SK-N-SH (cell line): ENCODE measurements at regions not wholly inside any gene's neighbourhood (a gene's known extent, or its start where the extent isn't known, plus 50 kb on each side); places are given as distances from the start of the nearest gene placed in this dataset.

ENCODE experiments used
- CTCF ChIA-PET: fragments of 300-600, 350-600 bp; formaldehyde crosslinking; extraction: SDS; loops from one replicate; lab custom pipeline; 2021; lab: Yijun Ruan, JAX
- POLR2A ChIA-PET: fragments of 350-600 bp; sonication (Branson Sonifier 250); formaldehyde crosslinking; extraction: SDS; loops from one replicate; lab custom pipeline; 2020; ENCODE audit warnings: antibody characterized with exemption, inconsistent platforms; lab: Yijun Ruan, JAX
- DNase-seq: peaks from one replicate; pipeline ENCODE4 v3.0.0; 2012
- H2AFZ ChIP-seq: fragments of 200-600 bp; sonication (generic); 2 replicates; pipeline ENCODE4 v1.8.1; 2016; ENCODE audit warnings: antibody characterized with exemption, mild to moderate bottlenecking, low read depth
- H3F3A ChIP-seq: fragments of 200-600 bp; sonication (generic); replicated peaks from 2 replicates; pipeline ENCODE3; 2016; ENCODE audit warnings: antibody characterized with exemption, mild to moderate bottlenecking; ENCODE audit not compliant: insufficient read depth
- H3K27ac ChIP-seq, 2 experiments: fragments of 200-500 bp in 1 of 2; fragments of 200-600 bp in 1 of 2; sonication (Bioruptor generic) in 1 of 2; sonication (generic), shearing (Covaris generic) in 1 of 2; 2 replicates each; pipeline versions ENCODE4 v1.5.1 to v1.6.1; 2014 to 2016; ENCODE audit warnings: low read depth in 2 of 2, inconsistent platforms in 1 of 2, low read length in 1 of 2, mild to moderate bottlenecking in 1 of 2, mixed read lengths in 1 of 2
- H3K27me3 ChIP-seq: fragments of 200-600 bp; sonication (generic), shearing (Covaris generic); 2 replicates; pipeline ENCODE4 v1.6.1; 2016; ENCODE audit warnings: mixed run types; ENCODE audit not compliant: insufficient read depth
- H3K36me3 ChIP-seq, 2 experiments: fragments of 200-500 bp in 1 of 2; fragments of 200-600 bp in 1 of 2; sonication (Bioruptor generic) in 1 of 2; sonication (generic) in 1 of 2; replicated peaks in 1 of 2; 2 replicates each; pipeline versions ENCODE3 to v1.5.1; 2014 to 2016; ENCODE audit warnings: low read length in 1 of 2, mild to moderate bottlenecking in 1 of 2; ENCODE audit not compliant: insufficient read depth in 2 of 2, control insufficient read depth in 1 of 2
- H3K4me1 ChIP-seq, 2 experiments: fragments of 200-500 bp in 1 of 2; fragments of 200-600 bp in 1 of 2; sonication (Bioruptor generic) in 1 of 2; sonication (generic), shearing (Covaris generic) in 1 of 2; 2 replicates each; pipeline versions ENCODE4 v1.5.1 to v1.6.1; 2014 to 2016; ENCODE audit warnings: low read depth in 1 of 2, low read length in 1 of 2, mixed run types in 1 of 2; ENCODE audit not compliant: insufficient read depth in 2 of 2, control insufficient read depth in 1 of 2
- H3K4me2 ChIP-seq: fragments of 200-600 bp; sonication (generic), shearing (Covaris generic); 2 replicates; pipeline ENCODE4 v1.6.1; 2017; ENCODE audit warnings: mixed run types
- H3K4me3 ChIP-seq, 2 experiments: fragments of 200-500 bp in 1 of 2; fragments of 200-600 bp in 1 of 2; sonication (Bioruptor generic) in 1 of 2; sonication (generic), shearing (Covaris generic) in 1 of 2; 2 replicates each; pipeline versions ENCODE4 v1.5.1 to v1.8.1; 2014 to 2016; ENCODE audit warnings: low read depth in 2 of 2, inconsistent platforms in 1 of 2, low read length in 1 of 2, mild to moderate bottlenecking in 1 of 2, mixed read lengths in 1 of 2, moderate library complexity in 1 of 2
- H3K79me2 ChIP-seq: fragments of 200-600 bp; sonication (generic); 2 replicates; pipeline ENCODE4 v1.8.1; 2017; ENCODE audit warnings: mild to moderate bottlenecking; ENCODE audit not compliant: insufficient read depth
- H3K9ac ChIP-seq: fragments of 200-600 bp; sonication (generic); 2 replicates; pipeline ENCODE4 v1.6.1; 2017; ENCODE audit warnings: mixed run types
- H3K9me2 ChIP-seq: fragments of 200-600 bp; sonication (generic); 2 replicates; pipeline ENCODE4 v1.6.1; 2017; ENCODE audit warnings: mixed run types
- H3K9me3 ChIP-seq: fragments of 200-600 bp; sonication (generic); 2 replicates; pipeline ENCODE4 v1.6.1; 2017; ENCODE audit warnings: mixed run types, mild to moderate bottlenecking, moderate library complexity
- H4K20me1 ChIP-seq: fragments of 200-600 bp; sonication (generic); 2 replicates; pipeline ENCODE4 v1.6.1; 2017; ENCODE audit warnings: mild to moderate bottlenecking, mixed run types; ENCODE audit not compliant: insufficient read depth
- ELF1 ChIP-seq: IDR thresholded peaks from 2 replicates; pipeline ENCODE4 v1.4.0; 2012
- EP300 ChIP-seq, 2 experiments: IDR thresholded peaks; 2 replicates each; pipeline versions ENCODE4 v1.4.0 to v1.6.1; 2012; ENCODE audit warnings: borderline replicate concordance in 1 of 2, low read depth in 1 of 2, low read length in 1 of 2
- EZH2phosphoT487 ChIP-seq: fragments of 200-600 bp; sonication (generic); IDR thresholded peaks from 2 replicates; pipeline ENCODE4 v1.6.1; 2017; ENCODE audit warnings: low read depth, mixed run types, mild to moderate bottlenecking, antibody characterized with exemption, moderate library complexity, borderline replicate concordance
- FOSL2 ChIP-seq: IDR thresholded peaks from 2 replicates; pipeline ENCODE4 v1.4.0; 2012; ENCODE audit warnings: low read depth, mild to moderate bottlenecking, moderate library complexity, borderline replicate concordance
- FOXJ3 ChIP-seq: sonication (generic); formaldehyde crosslinking; IDR thresholded peaks from 2 replicates; pipeline ENCODE4 v1.5.1; 2020; ENCODE audit warnings: mild to moderate bottlenecking, missing genetic modification reagents
- FOXM1 ChIP-seq: IDR thresholded peaks from 2 replicates; pipeline ENCODE4 v1.4.0; 2012; ENCODE audit warnings: low read depth, mild to moderate bottlenecking
- JUND ChIP-seq: IDR thresholded peaks from 2 replicates; pipeline ENCODE4 v1.4.0; 2012
- MEF2A ChIP-seq: IDR thresholded peaks from 2 replicates; pipeline ENCODE4 v1.4.0; 2012; ENCODE audit warnings: low read depth, borderline replicate concordance
- MXI1 ChIP-seq: IDR thresholded peaks from 2 replicates; pipeline ENCODE4 v1.6.1; 2012; ENCODE audit warnings: mild to moderate bottlenecking, low read depth, low read length, improper control_type of control experiment
- RCOR1 ChIP-seq: fragments of 150-350 bp; IDR thresholded peaks from 2 replicates; pipeline ENCODE4 v1.6.1; 2017; ENCODE audit warnings: antibody characterized with exemption, low read length
- RXRA ChIP-seq: IDR thresholded peaks from 2 replicates; pipeline ENCODE4 v1.4.0; 2012; ENCODE audit warnings: low read depth, mild to moderate bottlenecking, borderline replicate concordance
- SMC3 ChIP-seq: IDR thresholded peaks from 2 replicates; pipeline ENCODE4 v1.6.1; 2012; ENCODE audit warnings: low read depth, low read length, improper control_type of control experiment
- TAF1 ChIP-seq: IDR thresholded peaks from 2 replicates; pipeline ENCODE4 v1.6.1; 2012; ENCODE audit warnings: low read depth, mild to moderate bottlenecking, low read length, moderate library complexity, borderline replicate concordance
- WGBS: methylation state at CpG from one replicate; pipeline ENCODE4 v1.1.6; 2017; ENCODE audit warnings: low lambda C conversion rate; 5-methylcytosine and 5-hydroxymethylcytosine counted together
- TF ChIP-seq, protein P1 (sequence below): IDR thresholded peaks from 2 replicates; pipeline ENCODE4 v1.4.0; 2012; ENCODE audit warnings: low read depth, borderline replicate concordance
- TF ChIP-seq, protein P2 (sequence below): IDR thresholded peaks from 2 replicates; pipeline ENCODE4; 2012
- TF ChIP-seq, protein P3 (sequence below): fragments of 150-350 bp; IDR thresholded peaks from 2 replicates; pipeline ENCODE4 v1.6.1; 2016; ENCODE audit warnings: mild to moderate bottlenecking, low read depth, low read length

DNA sequence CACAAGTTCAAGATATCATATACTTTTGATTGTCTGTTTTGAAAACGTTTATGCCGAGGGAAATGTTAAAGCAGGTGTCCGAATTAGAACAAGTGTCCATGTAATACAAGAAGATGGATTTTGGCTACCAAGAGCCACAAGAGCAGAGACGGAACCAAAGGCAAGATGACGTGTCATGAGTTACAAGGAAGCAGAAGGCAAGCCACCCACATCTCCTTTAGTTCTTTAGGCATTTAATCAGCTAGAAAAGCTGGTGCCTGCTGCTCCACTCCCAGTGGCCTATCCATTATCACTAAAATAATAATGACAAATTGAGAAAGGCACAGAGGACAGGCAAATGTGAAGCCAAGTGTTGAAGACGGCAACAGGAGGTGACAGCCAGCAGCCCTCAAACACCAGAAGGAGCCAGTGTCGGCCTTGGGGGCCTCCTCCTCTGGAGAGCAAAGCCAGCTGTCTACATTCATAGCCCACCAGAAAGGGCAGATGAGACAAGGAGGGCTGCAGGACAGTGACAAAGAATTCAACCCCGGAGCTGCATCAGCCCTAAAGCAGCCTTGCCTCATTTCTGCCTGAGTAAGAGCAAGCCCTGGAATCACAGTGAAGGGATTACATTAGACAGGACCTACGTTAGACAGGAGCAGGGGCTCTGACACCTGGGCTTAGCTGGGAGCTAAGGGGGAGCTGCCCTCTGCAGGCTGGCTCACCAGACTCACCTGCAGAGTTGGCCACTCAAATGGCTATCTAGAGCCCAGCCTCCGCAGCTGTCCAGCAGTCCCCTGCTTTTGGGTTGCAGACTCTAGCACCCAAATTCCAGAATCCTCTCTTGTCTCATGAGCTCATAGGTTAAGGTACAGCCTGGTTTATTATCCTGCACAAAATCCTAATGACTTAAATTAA is 569.9 kb downstream of the UQCRFS1 start:
- Histone ChIP-seq H3K4me1 (no peaks in the 10 kb centered on the region), H3F3A (no peaks in the 10 kb centered on the region), H3K27ac (no peak overlapping the region), H3K4me2 (no peak overlapping the region), H3K9me2 (no peaks in the 10 kb centered on the region), H4K20me1 (no peaks in the 10 kb centered on the region), H3K9me3 (no peaks in the 10 kb centered on the region), H2AFZ (no peak overlapping the region), H3K27me3 (0 out of 2 replicates have a peak, but pooled peaks cover 10% of the 10 kb centered on the region), H3K79me2 (no peaks in the 10 kb centered on the region), H3K9ac (no peak overlapping the region), H3K4me3 (no peak overlapping the region), H3K36me3 (no peaks in the 10 kb centered on the region)
- TF ChIP-seq SMC3 (no peak), FOXJ3 (no peak), EP300 (IDR thresholded peaks at IDR 0.05; ENCODE audit: borderline replicate concordance in 1 of 2, low read depth in 1 of 2, low read length in 1 of 2) (no peak), EZH2phosphoT487 (no peak), RXRA (no peak), RCOR1 (no peak), FOSL2 (no peak), TAF1 (no peak), MEF2A (no peak), ELF1 (no peak), MXI1 (no peak), FOXM1 (no peak), JUND (no peak)
- TF ChIP-seq, protein P1, sequence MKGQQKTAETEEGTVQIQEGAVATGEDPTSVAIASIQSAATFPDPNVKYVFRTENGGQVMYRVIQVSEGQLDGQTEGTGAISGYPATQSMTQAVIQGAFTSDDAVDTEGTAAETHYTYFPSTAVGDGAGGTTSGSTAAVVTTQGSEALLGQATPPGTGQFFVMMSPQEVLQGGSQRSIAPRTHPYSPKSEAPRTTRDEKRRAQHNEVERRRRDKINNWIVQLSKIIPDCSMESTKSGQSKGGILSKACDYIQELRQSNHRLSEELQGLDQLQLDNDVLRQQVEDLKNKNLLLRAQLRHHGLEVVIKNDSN, result no peak
- TF ChIP-seq, protein P2, sequence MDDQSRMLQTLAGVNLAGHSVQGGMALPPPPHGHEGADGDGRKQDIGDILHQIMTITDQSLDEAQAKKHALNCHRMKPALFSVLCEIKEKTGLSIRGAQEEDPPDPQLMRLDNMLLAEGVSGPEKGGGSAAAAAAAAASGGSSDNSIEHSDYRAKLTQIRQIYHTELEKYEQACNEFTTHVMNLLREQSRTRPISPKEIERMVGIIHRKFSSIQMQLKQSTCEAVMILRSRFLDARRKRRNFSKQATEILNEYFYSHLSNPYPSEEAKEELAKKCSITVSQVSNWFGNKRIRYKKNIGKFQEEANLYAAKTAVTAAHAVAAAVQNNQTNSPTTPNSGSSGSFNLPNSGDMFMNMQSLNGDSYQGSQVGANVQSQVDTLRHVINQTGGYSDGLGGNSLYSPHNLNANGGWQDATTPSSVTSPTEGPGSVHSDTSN, result no peak
- TF ChIP-seq, protein P3, sequence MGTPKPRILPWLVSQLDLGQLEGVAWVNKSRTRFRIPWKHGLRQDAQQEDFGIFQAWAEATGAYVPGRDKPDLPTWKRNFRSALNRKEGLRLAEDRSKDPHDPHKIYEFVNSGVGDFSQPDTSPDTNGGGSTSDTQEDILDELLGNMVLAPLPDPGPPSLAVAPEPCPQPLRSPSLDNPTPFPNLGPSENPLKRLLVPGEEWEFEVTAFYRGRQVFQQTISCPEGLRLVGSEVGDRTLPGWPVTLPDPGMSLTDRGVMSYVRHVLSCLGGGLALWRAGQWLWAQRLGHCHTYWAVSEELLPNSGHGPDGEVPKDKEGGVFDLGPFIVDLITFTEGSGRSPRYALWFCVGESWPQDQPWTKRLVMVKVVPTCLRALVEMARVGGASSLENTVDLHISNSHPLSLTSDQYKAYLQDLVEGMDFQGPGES, result no peak
- POLR2A ChIA-PET, result no interaction called here
- CTCF ChIA-PET, result interaction anchor here (4.4 kb wide), 1 partner anchor 10 kb away, joined by 24 read pairs; no protein-coding TSS in a partner anchor
- DNase-seq, result no peak
- WGBS, result 4% methylated on average over 9 of the region's 10 CpGs
